Mesendoderm (in vitro differentiated cells): ENCODE measurements at regions not wholly inside any gene's neighbourhood (a gene's known extent, or its start where the extent isn't known, plus 50 kb on each side); places are given as distances from the start of the nearest gene placed in this dataset.

Experiments used
- DNase-seq: peaks from one replicate; pipeline ENCODE4 v3.0.0; 2013
- H2AK5ac ChIP-seq: 2 replicates; pipeline ENCODE4 v1.6.1; 2013; ENCODE audit warnings: low read length, inconsistent platforms
- H2BK120ac ChIP-seq: 2 replicates; pipeline ENCODE4 v1.6.1; 2013; ENCODE audit warnings: low read depth, mild to moderate bottlenecking, low read length, moderate library complexity, mixed read lengths
- H2BK15ac ChIP-seq: replicated peaks from 2 replicates; pipeline ENCODE4 v1.6.1; 2013; ENCODE audit warnings: low read depth, mild to moderate bottlenecking, moderate library complexity
- H2BK5ac ChIP-seq: 2 replicates; pipeline ENCODE4 v1.6.1; 2013; ENCODE audit warnings: low read length, inconsistent platforms
- H3K18ac ChIP-seq: 2 replicates; pipeline ENCODE4 v1.6.1; 2013; ENCODE audit warnings: mild to moderate bottlenecking, low read length, mixed read lengths
- H3K23ac ChIP-seq: one replicate; pipeline ENCODE4 v1.6.1; 2013; ENCODE audit warnings: low read length
- H3K27ac ChIP-seq: 2 replicates; pipeline ENCODE4 v1.5.1; 2013; ENCODE audit warnings: low read depth, mild to moderate bottlenecking, inconsistent platforms, low read length, moderate library complexity
- H3K27me3 ChIP-seq: 2 replicates; pipeline ENCODE4 v1.6.1; 2013; ENCODE audit warnings: low read length, control low read depth, mild to moderate bottlenecking, inconsistent platforms; ENCODE audit not compliant: insufficient read depth, poor library complexity
- H3K36me3 ChIP-seq: 2 replicates; pipeline ENCODE4 v1.6.1; 2013; ENCODE audit warnings: low read length, inconsistent platforms; ENCODE audit not compliant: control insufficient read depth, insufficient read depth
- H3K4ac ChIP-seq: one replicate; pipeline ENCODE4 v1.6.1; 2013; ENCODE audit warnings: low read depth, mild to moderate bottlenecking, low read length, moderate library complexity
- H3K4me1 ChIP-seq: 2 replicates; pipeline ENCODE4 v1.6.1; 2013; ENCODE audit warnings: low read depth, low read length, inconsistent platforms; ENCODE audit not compliant: control insufficient read depth
- H3K4me2 ChIP-seq: 2 replicates; pipeline ENCODE4 v1.6.1; 2013; ENCODE audit warnings: low read length
- H3K4me3 ChIP-seq: 2 replicates; pipeline ENCODE4 v1.5.1; 2013; ENCODE audit warnings: mild to moderate bottlenecking, low read length
- H3K56ac ChIP-seq: one replicate; pipeline ENCODE4 v1.6.1; 2013; ENCODE audit warnings: low read length
- H3K79me1 ChIP-seq: 2 replicates; pipeline ENCODE4 v1.6.1; 2013; ENCODE audit warnings: low read length, inconsistent platforms
- H3K79me2 ChIP-seq: 2 replicates; pipeline ENCODE4 v1.6.1; 2013; ENCODE audit warnings: mild to moderate bottlenecking, low read length; ENCODE audit not compliant: control insufficient read depth, insufficient read depth
- H3K9ac ChIP-seq: 2 replicates; pipeline ENCODE4 v1.6.1; 2013; ENCODE audit warnings: low read length, inconsistent platforms
- H4K5ac ChIP-seq: one replicate; pipeline ENCODE4 v1.6.1; 2013; ENCODE audit warnings: low read length
- H4K8ac ChIP-seq: one replicate; pipeline ENCODE4 v1.6.1; 2013; ENCODE audit warnings: low read depth, mild to moderate bottlenecking, control low read depth, low read length, moderate library complexity
- WGBS: extraction: QIAGEN DNeasy Blood & Tissue Kit; methylation state at CpG from one replicate; pipeline ENCODE4 v1.1.7; 2013; ENCODE audit warnings: low lambda C conversion rate, missing lambda C conversion rate; ENCODE audit not compliant: insufficient coverage; ENCODE audit errors: extremely low coverage; 5-methylcytosine and 5-hydroxymethylcytosine counted together

DNA sequence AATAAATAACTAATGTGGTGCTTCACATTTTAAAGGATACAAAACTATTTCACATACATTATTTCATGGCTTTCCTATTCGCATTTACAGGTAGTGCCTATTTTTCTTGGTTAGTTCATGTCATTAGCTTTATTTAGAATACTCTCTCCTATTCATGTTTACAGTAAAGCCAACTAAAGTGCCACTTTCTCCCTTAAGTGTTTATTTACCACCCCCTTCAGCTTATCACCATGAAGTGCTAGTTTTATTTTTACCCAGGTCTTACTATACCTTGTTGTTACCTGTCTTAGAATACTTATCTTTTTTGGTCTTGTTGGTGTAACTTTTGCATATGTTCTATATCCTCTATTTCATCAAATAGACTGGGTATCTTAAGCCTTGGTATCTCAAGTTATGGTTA lies 715.2 kb upstream of the TENM4 start:
- Histone ChIP-seq H3K4me1 (no peaks in the 10 kb centered on the region), H3K4me3 (no peak overlapping the region), H3K27me3 (no peaks in the 10 kb centered on the region), H4K8ac (no peak overlapping the region), H3K18ac (no peak overlapping the region), H3K9ac (no peak overlapping the region), H3K23ac (no peak overlapping the region), H2BK5ac (no peak overlapping the region), H3K36me3 (no peaks in the 10 kb centered on the region), H3K4me2 (no peak overlapping the region), H2AK5ac (no peak overlapping the region), H4K5ac (no peak overlapping the region), H3K4ac (no peak overlapping the region), H3K79me1 (no peaks in the 10 kb centered on the region), H3K79me2 (no peaks in the 10 kb centered on the region), H2BK15ac (no peak overlapping the region), H3K56ac (no peak overlapping the region), H2BK120ac (no peak overlapping the region), H3K27ac (no peak overlapping the region)
- no peak for DNase-seq
- no CpG with 5 or more reads among the region's 1 CpG for WGBS

- no peaks in the 10 kb centered on the region for H3K36me3 ChIP-seq
- H2BK120ac ChIP-seq = no peak overlapping the region
- no peaks in the 10 kb centered on the region for H3K79me1 ChIP-seq
- no peak overlapping the region for H3K27ac ChIP-seq
- H4K5ac ChIP-seq = no peak overlapping the region
- no peak overlapping the region for H2AK5ac ChIP-seq
- H2BK15ac ChIP-seq = no peak overlapping the region
- H3K4me2 ChIP-seq = no peak overlapping the region
- no peak overlapping the region for H3K18ac ChIP-seq
- H3K27me3 ChIP-seq = no peaks in the 10 kb centered on the region
- WGBS = no CpG with 5 or more reads among the region's 4 CpGs
- H3K56ac ChIP-seq = no peak overlapping the region
- H3K4ac ChIP-seq = no peak overlapping the region
- no peak overlapping the region for H3K4me3 ChIP-seq
- no peak overlapping the region for H3K23ac ChIP-seq
- no peak overlapping the region for H4K8ac ChIP-seq
- no peak overlapping the region for H2BK5ac ChIP-seq
- H3K4me1 ChIP-seq = no peaks in the 10 kb centered on the region
- no peaks in the 10 kb centered on the region for H3K79me2 ChIP-seq
- DNase-seq = peak; percentile 67
- no peak overlapping the region for H3K9ac ChIP-seq
Observed at GRCh38 chr11:80155412-80156017, 714.7 kb upstream of the TENM4 start.

DNA sequence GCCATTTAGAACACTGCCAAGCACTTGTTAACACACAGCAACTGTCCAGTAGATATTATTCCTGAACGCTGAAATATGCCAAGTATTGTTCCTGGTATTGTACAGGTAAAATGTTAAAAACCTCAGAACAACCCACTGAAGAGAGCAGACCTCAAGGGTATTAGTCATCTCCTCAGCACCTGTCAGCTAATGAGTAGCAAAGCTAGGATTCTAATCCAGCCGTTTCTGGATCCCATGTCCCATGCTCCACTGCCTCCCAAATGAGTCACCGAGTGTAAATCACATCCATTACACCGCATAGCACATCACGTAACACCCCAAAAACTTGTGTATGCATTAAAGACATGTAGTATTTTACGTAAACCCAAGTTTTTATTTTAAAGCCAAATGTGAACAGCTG lies 705.4 kb upstream of the TENM4 start:
- H3K23ac ChIP-seq = no peak overlapping the region
- H3K79me1 ChIP-seq = no peaks in the 10 kb centered on the region
- no peak overlapping the region for H3K18ac ChIP-seq
- no peaks in the 10 kb centered on the region for H3K4me1 ChIP-seq
- no peak overlapping the region for H2AK5ac ChIP-seq
- no peak overlapping the region for H4K5ac ChIP-seq
- H3K36me3 ChIP-seq = no peaks in the 10 kb centered on the region
- H2BK120ac ChIP-seq = no peak overlapping the region
- H3K27ac ChIP-seq = no peak overlapping the region
- H3K4me2 ChIP-seq = no peak overlapping the region
- H2BK15ac ChIP-seq = no peak overlapping the region
- no peak overlapping the region for H3K56ac ChIP-seq
- no peaks in the 10 kb centered on the region for H3K27me3 ChIP-seq
- H3K9ac ChIP-seq = no peak overlapping the region
- H4K8ac ChIP-seq = no peak overlapping the region
- DNase-seq = no peak
- no peak overlapping the region for H2BK5ac ChIP-seq
- whole genome bisulfite sequencing = no CpG with 5 or more reads among the region's 6 CpGs
- no peak overlapping the region for H3K4ac ChIP-seq
- H3K79me2 ChIP-seq = no peaks in the 10 kb centered on the region
- H3K4me3 ChIP-seq = no peak overlapping the region

- no peak for DNase-seq
- Histone ChIP-seq H3K23ac (no peak overlapping the region), H3K79me2 (no peaks in the 10 kb centered on the region), H4K8ac (no peak overlapping the region), H3K4ac (no peak overlapping the region), H2AK5ac (no peak overlapping the region), H3K4me3 (no peak overlapping the region), H2BK120ac (no peak overlapping the region), H3K27ac (no peak overlapping the region), H3K27me3 (no peaks in the 10 kb centered on the region), H3K56ac (no peak overlapping the region), H2BK15ac (no peak overlapping the region), H2BK5ac (no peak overlapping the region), H3K18ac (no peak overlapping the region), H3K4me1 (no peaks in the 10 kb centered on the region), H3K4me2 (no peak overlapping the region), H3K79me1 (no peaks in the 10 kb centered on the region), H3K36me3 (no peaks in the 10 kb centered on the region), H3K9ac (no peak overlapping the region), H4K5ac (no peak overlapping the region)
- WGBS = no CpG with 5 or more reads among the region's 2 CpGs
Observed at GRCh38 chr11:80144897-80145594, 704.2 kb upstream of the TENM4 start.

GRCh38 chr11:80136991-80137390 lies 696.2 kb upstream of the TENM4 start:
- Histone ChIP-seq H3K18ac (no peak overlapping the region), H3K23ac (no peak overlapping the region), H3K79me1 (no peaks in the 10 kb centered on the region), H4K8ac (no peak overlapping the region), H3K4me3 (no peak overlapping the region), H2AK5ac (no peak overlapping the region), H3K4me1 (no peaks in the 10 kb centered on the region), H3K56ac (no peak overlapping the region), H3K4ac (no peak overlapping the region), H2BK15ac (no peak overlapping the region), H4K5ac (no peak overlapping the region), H3K27ac (no peak overlapping the region), H3K27me3 (no peaks in the 10 kb centered on the region), H3K4me2 (no peak overlapping the region), H2BK120ac (no peak overlapping the region), H2BK5ac (no peak overlapping the region), H3K36me3 (no peaks in the 10 kb centered on the region), H3K79me2 (no peaks in the 10 kb centered on the region), H3K9ac (no peak overlapping the region)
- no peak for DNase-seq
- no CpG with 5 or more reads among the region's 3 CpGs for WGBS

DNA sequence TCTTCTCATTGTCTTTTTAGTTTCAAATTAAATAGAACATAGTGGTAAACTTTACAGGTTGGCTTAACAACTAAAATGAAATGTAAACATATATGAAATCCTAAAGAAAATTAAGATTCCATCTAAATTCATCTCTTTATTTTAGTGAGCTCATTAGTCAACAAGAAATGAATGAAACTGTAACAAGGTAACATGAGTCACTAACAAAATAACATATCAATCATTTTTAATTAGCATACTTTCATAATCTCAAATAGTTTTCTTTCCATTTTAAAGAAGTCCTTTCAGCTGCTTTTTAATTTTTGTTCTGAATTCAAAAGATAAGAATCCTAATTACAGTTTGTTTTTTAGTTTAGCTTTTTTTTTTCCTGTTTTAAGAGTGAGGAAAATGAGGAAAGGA lies 688.6 kb upstream of the TENM4 start:
- no peak overlapping the region for H4K5ac ChIP-seq
- H3K4me3 ChIP-seq = no peak overlapping the region
- H4K8ac ChIP-seq = no peak overlapping the region
- no peak overlapping the region for H3K4me2 ChIP-seq
- H3K23ac ChIP-seq = no peak overlapping the region
- H2BK120ac ChIP-seq = no peak overlapping the region
- H3K27me3 ChIP-seq = no peaks in the 10 kb centered on the region
- H3K4ac ChIP-seq = no peak overlapping the region
- no peak overlapping the region for H3K18ac ChIP-seq
- H3K79me1 ChIP-seq = no peaks in the 10 kb centered on the region
- H3K56ac ChIP-seq = no peak overlapping the region
- H3K4me1 ChIP-seq = no peaks in the 10 kb centered on the region
- H3K36me3 ChIP-seq = no peaks in the 10 kb centered on the region
- no peaks in the 10 kb centered on the region for H3K79me2 ChIP-seq
- H3K27ac ChIP-seq = no peak overlapping the region
- H2BK5ac ChIP-seq = no peak overlapping the region
- DNase-seq = no peak
- H3K9ac ChIP-seq = no peak overlapping the region
- no peak overlapping the region for H2AK5ac ChIP-seq
- no peak overlapping the region for H2BK15ac ChIP-seq
